Ovary (tissue), 7 donors: ENCODE measurements at regions not wholly inside any gene's neighbourhood (a gene's known extent, or its start where the extent isn't known, plus 50 kb on each side); places are given as distances from the start of the nearest gene placed in this dataset.

ENCODE experiments used
- DNase-seq, 5 donors: peaks; one replicate each; pipeline ENCODE4 v3.0.0-alpha.2; 2019 to 2020
- H3K27ac ChIP-seq, 2 donors: fragments of 200-600 bp; one replicate each; pipeline versions ENCODE4 v1.5.1 to v1.8.0; 2019 to 2022
- H3K27me3 ChIP-seq: fragments of 200-600 bp; one replicate; pipeline ENCODE4 v1.8.0; 2022
- H3K36me3 ChIP-seq: fragments of 200-600 bp; sonication (generic); one replicate; pipeline ENCODE4 v1.5.1; 2019
- H3K4me1 ChIP-seq: one replicate; pipeline ENCODE4 v1.8.1; 2013; ENCODE audit warnings: mild to moderate bottlenecking, moderate library complexity; ENCODE audit not compliant: insufficient read depth
- H3K4me3 ChIP-seq: fragments of 200-600 bp; sonication (generic); one replicate; pipeline ENCODE4 v1.5.1; 2017
- H3K9me3 ChIP-seq, 2 donors: fragments of 200-600 bp in 1 of 2; sonication (generic) in 1 of 2; one replicate each; pipeline versions ENCODE4 v1.5.1 to v1.8.1; 2013 to 2019; ENCODE audit warnings: mild to moderate bottlenecking in 1 of 2, moderate library complexity in 1 of 2
- CTCF ChIP-seq, 3 donors: fragments of 450-650 bp in 2 of 3; fragments of 200-600 bp in 1 of 3; IDR thresholded peaks; one replicate each; pipeline versions ENCODE4 v1.5.1 to v1.8.0; 2016 to 2022; ENCODE audit warnings: antibody characterized with exemption in 3 of 3, mild to moderate bottlenecking in 1 of 3
- EP300 ChIP-seq: sonication (generic); formaldehyde crosslinking; IDR thresholded peaks from one replicate; pipeline ENCODE4 v1.6.1; 2017; ENCODE audit warnings: antibody characterized with exemption
- POLR2A ChIP-seq: fragments of 450-650 bp; IDR thresholded peaks from one replicate; pipeline ENCODE4 v1.6.1; 2017; ENCODE audit warnings: antibody characterized with exemption, mild to moderate bottlenecking, moderate library complexity
- WGBS, 3 donors: extraction: QIAGEN DNeasy Blood & Tissue Kit in 1 of 3; methylation state at CpG; one replicate each; pipeline versions ENCODE4 v1.1.5 to v1.1.7; 2013 to 2017; 5-methylcytosine and 5-hydroxymethylcytosine counted together
- intact Hi-C, 4 donors: fragments of 100-400 bp; cut with DNase I; formaldehyde crosslinking; loops; one replicate each; pipeline versions ENCODE4 v1.11.0 to v1.15.1; 2022 to 2023
- donor health status: DM: no; HTN: no; CAD: no; lungs with moderate emphysema.
- donor health status: DM: no; HTN: no; CAD: no.
- donor health status: Bipolar disorder and iron deficiency.
- donor health status: DM: no; HTN: no; CAD: no.
- donor health status: DM: yes; HTN: yes; CAD: no.

GRCh38 chr2:144242311-144242710, 277.6 kb downstream of the ZEB2 start:
- H3K36me3 ChIP-seq: no peaks in the 10 kb centered on the region
- no peak overlapping the region for H3K4me3 ChIP-seq
- H3K27me3 ChIP-seq: no peaks in the 10 kb centered on the region
- intact Hi-C loops: no loop called here
- no peak for DNase-seq
- H3K9me3 ChIP-seq: no peaks in the 10 kb centered on the region
- H3K4me1 ChIP-seq: peaks cover 2% of the 10 kb centered on the region
- no peak for TF ChIP-seq EP300
- no peak for TF ChIP-seq CTCF (IDR thresholded peaks at IDR 0.05)
- TF ChIP-seq POLR2A: no peak
- 96 to 99% (median 97%) methylated on average over 3 of the region's 3 CpGs for WGBS, 3 donors
- H3K27ac ChIP-seq: no peak overlapping the region

GRCh38 chr2:144241801-144242200, 278.1 kb downstream of the ZEB2 start:
- no peaks in the 10 kb centered on the region for H3K27me3 ChIP-seq
- H3K9me3 ChIP-seq: no peaks in the 10 kb centered on the region
- intact Hi-C loops: no loop called here
- no peak for DNase-seq
- H3K4me3 ChIP-seq: no peak overlapping the region
- 82 to 98% (median 85%) methylated on average over 1 of the region's 1 CpG for WGBS, 3 donors
- peaks cover 2% of the 10 kb centered on the region for H3K4me1 ChIP-seq
- no peak for TF ChIP-seq POLR2A
- TF ChIP-seq CTCF (IDR thresholded peaks at IDR 0.05): no peak
- no peak for TF ChIP-seq EP300
- no peak overlapping the region for H3K27ac ChIP-seq
- H3K36me3 ChIP-seq: no peaks in the 10 kb centered on the region

GRCh38 chr2:144240656-144241339, 279.1 kb downstream of the ZEB2 start:
- DNase-seq: no peak
- H3K36me3 ChIP-seq: no peaks in the 10 kb centered on the region
- H3K4me1 ChIP-seq: peaks cover 2% of the 10 kb centered on the region
- H3K27ac ChIP-seq: no peak overlapping the region
- WGBS, 3 donors: 25 to 35% (median 35%) methylated on average over 3 of the region's 3 CpGs
- intact Hi-C loops: no loop called here
- no peaks in the 10 kb centered on the region for H3K27me3 ChIP-seq
- no peak overlapping the region for H3K4me3 ChIP-seq
- no peaks in the 10 kb centered on the region for H3K9me3 ChIP-seq
- TF ChIP-seq CTCF (IDR thresholded peaks at IDR 0.05) (no peak), POLR2A (no peak)

GRCh38 chr2:144239726-144240125, 280.2 kb downstream of the ZEB2 start:
- DNase-seq: no peak
- TF ChIP-seq CTCF (IDR thresholded peaks at IDR 0.05): no peak
- no peak for TF ChIP-seq POLR2A
- H3K4me1 ChIP-seq: peaks cover 2% of the 10 kb centered on the region
- no peak overlapping the region for H3K27ac ChIP-seq
- intact Hi-C loops: no loop called here
- no peak overlapping the region for H3K4me3 ChIP-seq
- 93 to 98% (median 96%) methylated on average over 1 of the region's 1 CpG for WGBS, 3 donors
- H3K36me3 ChIP-seq: no peaks in the 10 kb centered on the region
- no peaks in the 10 kb centered on the region for H3K27me3 ChIP-seq
- no peaks in the 10 kb centered on the region for H3K9me3 ChIP-seq
